HEK293 (cell line): ENCODE measurements at regions not wholly inside any gene's neighbourhood (a gene's known extent, or its start where the extent isn't known, plus 50 kb on each side); places are given as distances from the start of the nearest gene placed in this dataset.

Source experiments
- CTCF ChIA-PET: fragments of 350-600 bp; formaldehyde crosslinking; extraction: SDS; loops from one replicate; lab custom pipeline; 2021; ENCODE audit warnings: antibody characterized with exemption; lab: Yijun Ruan, JAX
- POLR2A ChIA-PET: fragments of 300-600 bp; formaldehyde crosslinking; extraction: SDS; loops from one replicate; lab custom pipeline; 2020; ENCODE audit warnings: antibody characterized with exemption, inconsistent platforms; lab: Yijun Ruan, JAX
- H3K27ac ChIP-seq: fragments of 200-500 bp; sonication (Bioruptor generic); 2 replicates; pipeline ENCODE4 v1.5.1; 2014; ENCODE audit warnings: low read depth, low read length, control low read depth, inconsistent platforms; ENCODE audit errors: extremely low read depth
- H3K36me3 ChIP-seq, 2 experiments: fragments of 200-500 bp in 1 of 2; sonication (Bioruptor generic) in 1 of 2; 1 replicate in 1 of 2; 2 replicates in 1 of 2; pipeline ENCODE4 v1.5.1; 2014 to 2017; ENCODE audit warnings: inconsistent platforms in 2 of 2, low read length in 2 of 2; ENCODE audit not compliant: control insufficient read depth in 2 of 2, insufficient read depth in 1 of 2
- H3K4me1 ChIP-seq: fragments of 200-500 bp; sonication (Bioruptor generic); 2 replicates; pipeline ENCODE4 v1.5.1; 2014; ENCODE audit warnings: mild to moderate bottlenecking, low read length, inconsistent platforms; ENCODE audit not compliant: control insufficient read depth, insufficient read depth
- H3K4me3 ChIP-seq: 2 replicates; pipeline ENCODE4 v1.5.1; 2011; ENCODE audit warnings: low read depth, mild to moderate bottlenecking, control low read depth, low read length, moderate library complexity
- H3K9me3 ChIP-seq: fragments of 200-500 bp; sonication (Bioruptor generic); 2 replicates; pipeline ENCODE4 v1.5.1; 2014; ENCODE audit warnings: low read depth, low read length, inconsistent platforms; ENCODE audit not compliant: control insufficient read depth, insufficient read depth
- GLIS1 ChIP-seq: fragments of 450-650 bp; formaldehyde crosslinking; IDR thresholded peaks from 2 replicates; pipeline ENCODE4 v1.5.1; 2016; ENCODE audit warnings: missing biosample characterization, missing genetic modification characterization
- GLIS2 ChIP-seq: fragments of 450-650 bp; formaldehyde crosslinking; IDR thresholded peaks from 2 replicates; pipeline ENCODE4 v1.5.1; 2016; ENCODE audit warnings: missing biosample characterization, missing genetic modification characterization
- ZNF121 ChIP-seq: fragments of 450-650 bp; formaldehyde crosslinking; IDR thresholded peaks from 2 replicates; pipeline ENCODE4 v1.5.1; 2016; ENCODE audit warnings: missing biosample characterization, missing genetic modification characterization
- ZNF26 ChIP-seq: fragments of 450-650 bp; formaldehyde crosslinking; IDR thresholded peaks from 2 replicates; pipeline ENCODE4 v1.5.1; 2016; ENCODE audit warnings: missing biosample characterization, missing genetic modification characterization
- ZNF266 ChIP-seq: fragments of 450-650 bp; formaldehyde crosslinking; IDR thresholded peaks from 2 replicates; pipeline ENCODE4 v1.5.1; 2016; ENCODE audit warnings: missing biosample characterization, missing genetic modification characterization, low read depth
- ZNF341 ChIP-seq: fragments of 450-650 bp; formaldehyde crosslinking; IDR thresholded peaks from 2 replicates; pipeline ENCODE4; 2016; ENCODE audit warnings: low read depth, missing biosample characterization, missing genetic modification characterization
- ZNF398 ChIP-seq: fragments of 450-650 bp; formaldehyde crosslinking; IDR thresholded peaks from 2 replicates; pipeline ENCODE4 v1.5.1; 2017; ENCODE audit warnings: missing biosample characterization, missing genetic modification characterization
- ZNF433 ChIP-seq: fragments of 450-650 bp; formaldehyde crosslinking; IDR thresholded peaks from 2 replicates; pipeline ENCODE4 v1.5.1; 2016; ENCODE audit warnings: missing biosample characterization, missing genetic modification characterization, low read depth
- ZNF488 ChIP-seq: fragments of 450-650 bp; formaldehyde crosslinking; IDR thresholded peaks from 2 replicates; pipeline ENCODE4 v1.5.1; 2016; ENCODE audit warnings: missing biosample characterization, missing genetic modification characterization
- ZNF518A ChIP-seq: fragments of 450-650 bp; formaldehyde crosslinking; conservative IDR thresholded peaks from 2 replicates; pipeline ENCODE4 v1.5.1; 2016; ENCODE audit warnings: low read depth, missing biosample characterization, missing genetic modification characterization
- ZNF521 ChIP-seq: fragments of 450-650 bp; formaldehyde crosslinking; IDR thresholded peaks from 2 replicates; pipeline ENCODE4 v1.5.1; 2017; ENCODE audit warnings: missing biosample characterization, mild to moderate bottlenecking, missing genetic modification characterization
- ZNF555 ChIP-seq: fragments of 450-650 bp; formaldehyde crosslinking; conservative IDR thresholded peaks from 2 replicates; pipeline ENCODE4 v1.5.1; 2017; ENCODE audit warnings: missing biosample characterization, mild to moderate bottlenecking, missing genetic modification characterization, inconsistent platforms
- ZNF571 ChIP-seq: fragments of 450-650 bp; formaldehyde crosslinking; IDR thresholded peaks from 2 replicates; pipeline ENCODE4 v1.5.0; 2017; ENCODE audit warnings: missing biosample characterization, missing genetic modification characterization
- ZNF670 ChIP-seq: fragments of 450-650 bp; formaldehyde crosslinking; IDR thresholded peaks from 2 replicates; pipeline ENCODE4 v1.5.1; 2016; ENCODE audit warnings: missing biosample characterization, missing genetic modification characterization, low read depth
- TF ChIP-seq, protein P1 (sequence below): fragments of 450-650 bp; formaldehyde crosslinking; IDR thresholded peaks from 2 replicates; pipeline ENCODE4 v1.5.1; 2017; ENCODE audit warnings: missing biosample characterization, mild to moderate bottlenecking, missing genetic modification characterization, moderate library complexity
- TF ChIP-seq, protein P2 (sequence below): IDR thresholded peaks from 2 replicates; pipeline ENCODE4 v1.6.1; 2011; ENCODE audit warnings: mild to moderate bottlenecking, low read depth, low read length, borderline replicate concordance
- TF ChIP-seq, protein P3 (sequence below): fragments of 450-650 bp; formaldehyde crosslinking; conservative IDR thresholded peaks from 2 replicates; pipeline ENCODE4 v1.5.1; 2016; ENCODE audit warnings: low read depth, missing biosample characterization, missing genetic modification characterization
- TF ChIP-seq, protein P4 (sequence below): fragments of 450-650 bp; formaldehyde crosslinking; IDR thresholded peaks from 2 replicates; pipeline ENCODE4 v1.5.1; 2016; ENCODE audit warnings: missing biosample characterization, missing genetic modification characterization

- TF ChIP-seq, protein P1, sequence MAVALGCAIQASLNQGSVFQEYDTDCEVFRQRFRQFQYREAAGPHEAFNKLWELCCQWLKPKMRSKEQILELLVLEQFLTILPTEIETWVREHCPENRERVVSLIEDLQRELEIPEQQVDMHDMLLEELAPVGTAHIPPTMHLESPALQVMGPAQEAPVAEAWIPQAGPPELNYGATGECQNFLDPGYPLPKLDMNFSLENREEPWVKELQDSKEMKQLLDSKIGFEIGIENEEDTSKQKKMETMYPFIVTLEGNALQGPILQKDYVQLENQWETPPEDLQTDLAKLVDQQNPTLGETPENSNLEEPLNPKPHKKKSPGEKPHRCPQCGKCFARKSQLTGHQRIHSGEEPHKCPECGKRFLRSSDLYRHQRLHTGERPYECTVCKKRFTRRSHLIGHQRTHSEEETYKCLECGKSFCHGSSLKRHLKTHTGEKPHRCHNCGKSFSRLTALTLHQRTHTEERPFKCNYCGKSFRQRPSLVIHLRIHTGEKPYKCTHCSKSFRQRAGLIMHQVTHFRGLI (tag by site-specific recombination) = no peak
- no peak for TF ChIP-seq ZNF433 (tag by site-specific recombination)
- TF ChIP-seq ZNF341 (tag by site-specific recombination) = no peak
- no peak for TF ChIP-seq GLIS2 (tag by site-specific recombination)
- no peak for TF ChIP-seq GLIS1 (tag by site-specific recombination)
- TF ChIP-seq ZNF26 (tag by site-specific recombination) = no peak
- TF ChIP-seq, protein P2, sequence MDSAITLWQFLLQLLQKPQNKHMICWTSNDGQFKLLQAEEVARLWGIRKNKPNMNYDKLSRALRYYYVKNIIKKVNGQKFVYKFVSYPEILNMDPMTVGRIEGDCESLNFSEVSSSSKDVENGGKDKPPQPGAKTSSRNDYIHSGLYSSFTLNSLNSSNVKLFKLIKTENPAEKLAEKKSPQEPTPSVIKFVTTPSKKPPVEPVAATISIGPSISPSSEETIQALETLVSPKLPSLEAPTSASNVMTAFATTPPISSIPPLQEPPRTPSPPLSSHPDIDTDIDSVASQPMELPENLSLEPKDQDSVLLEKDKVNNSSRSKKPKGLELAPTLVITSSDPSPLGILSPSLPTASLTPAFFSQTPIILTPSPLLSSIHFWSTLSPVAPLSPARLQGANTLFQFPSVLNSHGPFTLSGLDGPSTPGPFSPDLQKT = no peak
- TF ChIP-seq, protein P3, sequence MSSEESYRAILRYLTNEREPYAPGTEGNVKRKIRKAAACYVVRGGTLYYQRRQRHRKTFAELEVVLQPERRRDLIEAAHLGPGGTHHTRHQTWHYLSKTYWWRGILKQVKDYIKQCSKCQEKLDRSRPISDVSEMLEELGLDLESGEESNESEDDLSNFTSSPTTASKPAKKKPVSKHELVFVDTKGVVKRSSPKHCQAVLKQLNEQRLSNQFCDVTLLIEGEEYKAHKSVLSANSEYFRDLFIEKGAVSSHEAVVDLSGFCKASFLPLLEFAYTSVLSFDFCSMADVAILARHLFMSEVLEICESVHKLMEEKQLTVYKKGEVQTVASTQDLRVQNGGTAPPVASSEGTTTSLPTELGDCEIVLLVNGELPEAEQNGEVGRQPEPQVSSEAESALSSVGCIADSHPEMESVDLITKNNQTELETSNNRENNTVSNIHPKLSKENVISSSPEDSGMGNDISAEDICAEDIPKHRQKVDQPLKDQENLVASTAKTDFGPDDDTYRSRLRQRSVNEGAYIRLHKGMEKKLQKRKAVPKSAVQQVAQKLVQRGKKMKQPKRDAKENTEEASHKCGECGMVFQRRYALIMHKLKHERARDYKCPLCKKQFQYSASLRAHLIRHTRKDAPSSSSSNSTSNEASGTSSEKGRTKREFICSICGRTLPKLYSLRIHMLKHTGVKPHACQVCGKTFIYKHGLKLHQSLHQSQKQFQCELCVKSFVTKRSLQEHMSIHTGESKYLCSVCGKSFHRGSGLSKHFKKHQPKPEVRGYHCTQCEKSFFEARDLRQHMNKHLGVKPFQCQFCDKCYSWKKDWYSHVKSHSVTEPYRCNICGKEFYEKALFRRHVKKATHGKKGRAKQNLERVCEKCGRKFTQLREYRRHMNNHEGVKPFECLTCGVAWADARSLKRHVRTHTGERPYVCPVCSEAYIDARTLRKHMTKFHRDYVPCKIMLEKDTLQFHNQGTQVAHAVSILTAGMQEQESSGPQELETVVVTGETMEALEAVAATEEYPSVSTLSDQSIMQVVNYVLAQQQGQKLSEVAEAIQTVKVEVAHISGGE = no peak
These were observed 153.0 kb upstream of the TENM3 start (continued) for GRCh38 chr4:182090186-182090585.

GRCh38 chr4:182091128-182091527 lies 152.1 kb upstream of the TENM3 start:
- ChIA-PET CTCF (no interaction called here), POLR2A (no interaction called here)
- TF ChIP-seq ZNF521 (tag by site-specific recombination) (no peak), ZNF121 (tag by site-specific recombination) (no peak), ZNF555 (tag by site-specific recombination) (no peak), ZNF518A (tag by site-specific recombination) (no peak), ZNF488 (tag by site-specific recombination) (no peak), ZNF571 (tag by site-specific recombination) (no peak), ZNF398 (tag by site-specific recombination) (no peak), ZNF670 (tag by site-specific recombination) (no peak), ZNF266 (no peak)
- TF ChIP-seq, protein P4, sequence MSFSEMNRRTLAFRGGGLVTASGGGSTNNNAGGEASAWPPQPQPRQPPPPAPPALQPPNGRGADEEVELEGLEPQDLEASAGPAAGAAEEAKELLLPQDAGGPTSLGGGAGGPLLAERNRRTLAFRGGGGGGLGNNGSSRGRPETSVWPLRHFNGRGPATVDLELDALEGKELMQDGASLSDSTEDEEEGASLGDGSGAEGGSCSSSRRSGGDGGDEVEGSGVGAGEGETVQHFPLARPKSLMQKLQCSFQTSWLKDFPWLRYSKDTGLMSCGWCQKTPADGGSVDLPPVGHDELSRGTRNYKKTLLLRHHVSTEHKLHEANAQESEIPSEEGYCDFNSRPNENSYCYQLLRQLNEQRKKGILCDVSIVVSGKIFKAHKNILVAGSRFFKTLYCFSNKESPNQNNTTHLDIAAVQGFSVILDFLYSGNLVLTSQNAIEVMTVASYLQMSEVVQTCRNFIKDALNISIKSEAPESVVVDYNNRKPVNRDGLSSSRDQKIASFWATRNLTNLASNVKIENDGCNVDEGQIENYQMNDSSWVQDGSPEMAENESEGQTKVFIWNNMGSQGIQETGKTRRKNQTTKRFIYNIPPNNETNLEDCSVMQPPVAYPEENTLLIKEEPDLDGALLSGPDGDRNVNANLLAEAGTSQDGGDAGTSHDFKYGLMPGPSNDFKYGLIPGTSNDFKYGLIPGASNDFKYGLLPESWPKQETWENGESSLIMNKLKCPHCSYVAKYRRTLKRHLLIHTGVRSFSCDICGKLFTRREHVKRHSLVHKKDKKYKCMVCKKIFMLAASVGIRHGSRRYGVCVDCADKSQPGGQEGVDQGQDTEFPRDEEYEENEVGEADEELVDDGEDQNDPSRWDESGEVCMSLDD (tag by site-specific recombination) = no peak

More at GRCh38 chr4:182091128-182091527, 152.1 kb upstream of the TENM3 start:
- Histone ChIP-seq H3K9me3 (no peaks in the 10 kb centered on the region), H3K4me1 (no peaks in the 10 kb centered on the region), H3K36me3 (no peaks in the 10 kb centered on the region; a peak in 1 of 3 replicates), H3K4me3 (no peak overlapping the region), H3K27ac (no peak overlapping the region)
